ENCODE measurements at regions not wholly inside any gene's neighbourhood (a gene's known extent, or its start where the extent isn't known, plus 50 kb on each side); places are given as distances from the start of the nearest gene placed in this dataset.

- Histone ChIP-seq H3K27ac (no peak overlapping the region), H3K4me1 (no peaks in the 10 kb centered on the region), H3K9me3 (no peaks in the 10 kb centered on the region), H3K4me3 (no peak overlapping the region), H3K36me3 (no peaks in the 10 kb centered on the region), H3K27me3 (no peaks in the 10 kb centered on the region)
- intact Hi-C loops (cut with DNase I; ENCODE audit: low total_unique reads) = no loop called here
- ATAC-seq = no peak
- no peak for DNase-seq
- no peak for TF ChIP-seq CTCF (IDR thresholded peaks at IDR 0.05 in 4 of 5, conservative IDR thresholded peaks at IDR 0.05 in 1 of 5)
- TF ChIP-seq POLR2A (IDR thresholded peaks at IDR 0.05) = no peak
- in situ Hi-C loops (cut with MboI; ENCODE audit: low sequenced_read_pairs in 4 of 4) = no loop called here
Observed at GRCh38 chr4:32147446-32148085, 1427.4 kb downstream of the PCDH7 start.

GRCh38 chr4:32148111-32148666, 1428.0 kb downstream of the PCDH7 start:
- no peaks in the 10 kb centered on the region for H3K27me3 ChIP-seq
- H3K4me3 ChIP-seq = no peak overlapping the region
- H3K4me1 ChIP-seq = no peaks in the 10 kb centered on the region
- no peaks in the 10 kb centered on the region for H3K36me3 ChIP-seq
- in situ Hi-C loops (cut with MboI; ENCODE audit: low sequenced_read_pairs in 4 of 4) (no loop called here), intact Hi-C loops (cut with DNase I; ENCODE audit: low total_unique reads) (no loop called here)
- no peaks in the 10 kb centered on the region for H3K9me3 ChIP-seq
- no peak overlapping the region for H3K27ac ChIP-seq
- TF ChIP-seq POLR2A (IDR thresholded peaks at IDR 0.05) (no peak), CTCF (IDR thresholded peaks at IDR 0.05 in 4 of 5, conservative IDR thresholded peaks at IDR 0.05 in 1 of 5) (no peak)
- DNase-seq = no peak
- ATAC-seq = no peak

DNA sequence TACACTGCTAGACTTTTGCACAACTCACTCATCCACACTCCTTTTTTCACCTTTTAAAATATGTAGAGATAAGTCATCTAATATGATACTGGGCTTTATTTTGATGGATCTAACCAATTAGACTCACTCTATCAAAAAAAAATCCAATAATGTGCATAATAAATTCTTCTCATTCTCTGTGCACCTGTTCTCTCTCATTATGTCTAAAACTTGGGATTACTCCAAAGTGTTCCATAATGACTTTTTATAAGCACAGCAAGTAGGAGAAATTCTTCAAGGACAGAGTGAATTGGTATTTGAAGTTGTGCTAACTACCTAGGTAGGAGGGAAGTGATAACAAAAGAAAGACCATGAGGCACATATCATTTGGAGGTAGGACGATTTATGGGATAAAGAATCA, 1438.8 kb downstream of the PCDH7 start:
- Histone ChIP-seq H3K36me3 (no peaks in the 10 kb centered on the region), H3K4me1 (no peaks in the 10 kb centered on the region), H3K9me3 (no peaks in the 10 kb centered on the region), H3K4me3 (no peak overlapping the region), H3K27me3 (no peaks in the 10 kb centered on the region), H3K27ac (no peak overlapping the region)
- TF ChIP-seq POLR2A (IDR thresholded peaks at IDR 0.05) = no peak
- no peak for TF ChIP-seq CTCF (IDR thresholded peaks at IDR 0.05 in 4 of 5, conservative IDR thresholded peaks at IDR 0.05 in 1 of 5)
- in situ Hi-C loops (cut with MboI; ENCODE audit: low sequenced_read_pairs in 4 of 4) = no loop called here
- ATAC-seq (no peak), DNase-seq (no peak)
- intact Hi-C loops (cut with DNase I; ENCODE audit: low total_unique reads) = no loop called here

DNA sequence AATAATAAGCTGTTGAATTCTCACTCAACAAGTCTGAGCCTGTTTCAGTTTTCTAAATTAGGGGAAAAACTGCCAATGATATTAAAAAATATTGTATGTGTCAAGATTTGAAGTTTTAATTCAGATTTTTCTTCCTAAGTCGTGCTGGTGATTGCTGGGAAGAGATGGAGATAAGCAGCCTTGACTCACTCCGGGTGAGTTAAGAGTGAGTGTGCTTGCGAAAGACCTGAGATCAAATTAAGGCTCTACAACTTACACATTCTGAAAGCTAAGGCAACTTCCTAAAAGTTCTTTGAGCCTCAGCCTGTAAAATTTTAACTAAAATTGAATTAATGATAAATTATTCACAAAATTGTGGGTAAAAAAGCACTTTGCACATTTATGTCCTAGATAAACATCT, 1441.2 kb downstream of the PCDH7 start:
- Histone ChIP-seq H3K27me3 (no peaks in the 10 kb centered on the region), H3K4me3 (no peak overlapping the region), H3K9me3 (no peaks in the 10 kb centered on the region), H3K27ac (no peak overlapping the region), H3K4me1 (no peaks in the 10 kb centered on the region), H3K36me3 (no peaks in the 10 kb centered on the region)
- in situ Hi-C loops (cut with MboI; ENCODE audit: low sequenced_read_pairs in 4 of 4) (no loop called here), intact Hi-C loops (cut with DNase I; ENCODE audit: low total_unique reads) (no loop called here)
- ATAC-seq = no peak
- TF ChIP-seq POLR2A (IDR thresholded peaks at IDR 0.05) (no peak), CTCF (IDR thresholded peaks at IDR 0.05 in 4 of 5, conservative IDR thresholded peaks at IDR 0.05 in 1 of 5) (no peak)
- DNase-seq = no peak

- no peaks in the 10 kb centered on the region for H3K36me3 ChIP-seq
- ATAC-seq = no peak
- TF ChIP-seq POLR2A (IDR thresholded peaks at IDR 0.05) (no peak), CTCF (IDR thresholded peaks at IDR 0.05 in 4 of 5, conservative IDR thresholded peaks at IDR 0.05 in 1 of 5) (no peak)
- in situ Hi-C loops (cut with MboI; ENCODE audit: low sequenced_read_pairs in 4 of 4) (no loop called here), intact Hi-C loops (cut with DNase I; ENCODE audit: low total_unique reads) (no loop called here)
- DNase-seq = no peak
- H3K4me1 ChIP-seq = no peaks in the 10 kb centered on the region
- no peaks in the 10 kb centered on the region for H3K27me3 ChIP-seq
- H3K9me3 ChIP-seq = no peaks in the 10 kb centered on the region
- no peak overlapping the region for H3K27ac ChIP-seq
- no peak overlapping the region for H3K4me3 ChIP-seq
Observed at GRCh38 chr4:32163125-32163524, 1443.0 kb downstream of the PCDH7 start.
